Spleen (tissue), 7 donors: ENCODE measurements at regions not wholly inside any gene's neighbourhood (a gene's known extent, or its start where the extent isn't known, plus 50 kb on each side); places are given as distances from the start of the nearest gene placed in this dataset.

ENCODE experiments used
- CTCF ChIP-seq, 11 experiments: fragments of 200-600 bp in 7 of 11; fragments of 450-650 bp in 4 of 11; sonication (generic) in 4 of 11; IDR thresholded peaks in 8 of 11; conservative IDR thresholded peaks in 3 of 11; 1 replicate in 7 of 11; 2 replicates in 4 of 11; pipeline versions ENCODE4 v1.4.0 to v1.8.0; 2016 to 2021; ENCODE audit warnings: antibody characterized with exemption in 11 of 11, inconsistent platforms in 4 of 11, mild to moderate bottlenecking in 1 of 11
- POLR2A ChIP-seq, 3 donors: fragments of 450-650 bp; IDR thresholded peaks; one replicate each; pipeline ENCODE4 v1.5.1; 2017; ENCODE audit warnings: antibody characterized with exemption in 3 of 3, mild to moderate bottlenecking in 1 of 3
- donor health status: DM: no; HTN: no; CAD: no; lungs with moderate emphysema.
- donor health status: DM: no; HTN: no; CAD: no.
- donor health status: DM: no; HTN: no; CAD: no.

GRCh38 chr2:146370826-146371225 lies 1474.0 kb upstream of the ACVR2A start:
- no peak for TF ChIP-seq CTCF (IDR thresholded peaks at IDR 0.05 in 8 of 11, conservative IDR thresholded peaks at IDR 0.05 in 3 of 11)
- TF ChIP-seq POLR2A (IDR thresholded peaks at IDR 0.05), result no peak
